CD4-positive, alpha-beta T cell treated with Interferon alpha-2 for 1 hour (primary cell): ENCODE measurements at regions not wholly inside any gene's neighbourhood (a gene's known extent, or its start where the extent isn't known, plus 50 kb on each side); places are given as distances from the start of the nearest gene placed in this dataset.
"Not testable (repeated sequence)": the region's sequence is repeated elsewhere in the genome, so short reads cannot be mapped to it uniquely, and the experiment has no call there.

Source experiments
- DNase-seq, 2 donors: peaks; one replicate each; pipeline ENCODE4 v3.0.0-alpha.2; 2020 to 2022

GRCh38 chr1:148432318-148432717 lies 50.8 kb downstream of the PPIAL4G start:
- DNase-seq = not testable (repeated sequence)

- not testable (repeated sequence) for DNase-seq
Measured at GRCh38 chr1:148429856-148430255, 53.2 kb downstream of the PPIAL4G start.

- DNase-seq = not testable (repeated sequence)
Measured at GRCh38 chr1:148426940-148427611, 56.0 kb downstream of the PPIAL4G start.

GRCh38 chr1:148426385-148426784 lies 56.7 kb downstream of the PPIAL4G start:
- DNase-seq = not testable (repeated sequence)

- DNase-seq = peak in 1 of 2 donors; percentile 5
Measured at GRCh38 chr1:148424143-148425003, 58.7 kb downstream of the PPIAL4G start.

- not testable (repeated sequence) for DNase-seq
Measured at GRCh38 chr1:148422921-148423320, 60.2 kb downstream of the PPIAL4G start.

DNA sequence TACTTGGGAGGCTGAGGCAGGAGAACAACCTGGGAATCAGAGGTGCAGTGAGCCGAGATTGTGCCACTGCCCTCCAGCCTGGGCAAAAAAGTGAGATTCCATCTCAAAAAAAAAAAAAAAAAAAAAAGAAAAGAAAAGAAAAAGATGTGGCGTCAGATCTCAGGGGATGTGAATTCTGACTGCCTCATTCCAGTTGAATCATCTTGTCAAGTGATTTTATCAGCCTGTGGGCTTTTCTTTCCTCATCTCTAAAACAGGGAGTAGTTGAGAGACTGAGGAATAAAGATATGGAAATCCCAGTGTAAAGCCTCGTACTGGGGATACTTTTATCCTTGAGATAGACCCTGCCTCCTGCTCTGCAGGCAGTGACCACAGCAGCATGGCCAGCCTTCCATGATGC lies 65.9 kb downstream of the PPIAL4G start:
- DNase-seq = not testable (repeated sequence)

GRCh38 chr1:148413385-148413784 lies 69.7 kb downstream of the PPIAL4G start:
- not testable (repeated sequence) for DNase-seq

- DNase-seq = not testable (repeated sequence)
Measured at GRCh38 chr1:148404786-148405568, 78.1 kb downstream of the PPIAL4G start.

- not testable (repeated sequence) for DNase-seq
Measured at GRCh38 chr1:148403925-148404324, 79.2 kb downstream of the PPIAL4G start.

DNA sequence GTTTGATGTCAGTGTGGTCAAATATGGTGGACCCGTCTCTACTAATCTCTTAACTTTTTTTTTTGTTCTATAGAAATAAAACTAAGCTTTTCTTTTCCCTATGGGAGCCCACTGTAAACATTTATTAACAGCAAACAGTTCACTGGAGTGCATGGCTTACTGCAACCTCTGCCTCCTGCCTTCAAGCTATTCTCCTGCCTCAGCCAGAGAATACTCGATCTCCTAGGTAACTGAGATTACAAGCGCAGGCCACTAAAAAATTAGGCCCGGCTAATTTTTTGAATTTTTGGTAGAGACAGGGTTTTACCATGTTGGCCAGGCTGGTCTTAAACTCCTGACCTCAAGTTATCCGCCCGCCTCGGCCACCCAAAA lies 80.0 kb downstream of the PPIAL4G start:
- DNase-seq = not testable (repeated sequence)

DNA sequence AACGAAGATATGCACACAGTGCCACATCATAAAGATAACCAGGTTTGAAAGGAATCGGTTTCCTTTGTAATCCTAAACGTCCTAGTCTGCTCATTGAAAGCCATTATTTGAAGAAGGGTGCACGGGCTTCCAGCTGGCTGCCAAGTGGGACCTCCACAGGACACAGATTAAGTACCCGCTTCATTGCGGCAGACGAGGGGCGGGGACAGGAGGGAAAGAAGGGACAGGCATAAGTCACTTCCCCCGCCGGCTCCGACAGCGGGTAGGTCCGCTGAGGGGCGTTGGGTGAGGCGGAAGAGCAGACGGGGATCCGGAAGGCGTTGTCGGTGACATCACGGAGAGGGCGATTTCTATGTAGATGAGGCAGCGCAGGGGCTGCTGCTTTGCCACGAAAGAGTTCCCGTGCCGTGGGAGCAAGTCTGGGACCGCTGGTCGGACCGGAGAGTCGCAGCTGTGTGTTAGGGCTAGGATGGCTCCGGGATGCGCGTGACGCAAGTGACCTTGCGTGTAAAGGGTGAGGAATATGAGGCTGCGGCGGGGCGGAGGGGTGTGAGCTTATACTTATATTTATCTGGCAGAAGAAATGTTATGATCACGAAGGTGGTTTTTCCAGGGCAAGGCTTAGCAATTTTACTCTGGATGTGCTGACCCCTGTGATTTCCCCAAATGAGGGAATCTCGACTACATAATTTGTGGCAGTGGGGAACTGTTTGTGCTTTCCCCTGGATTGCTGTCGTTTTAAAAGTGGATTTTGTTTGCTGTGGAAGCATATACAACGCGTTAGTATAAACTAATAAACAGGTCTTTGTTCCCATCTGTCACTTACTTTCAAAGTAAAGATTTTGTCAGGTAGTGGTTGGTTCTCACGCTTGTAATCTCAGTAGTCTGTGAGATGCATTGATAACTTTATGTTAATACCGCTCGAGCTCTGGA lies 80.7 kb downstream of the PPIAL4G start:
- peak; percentile 88 to 89 for DNase-seq

DNA sequence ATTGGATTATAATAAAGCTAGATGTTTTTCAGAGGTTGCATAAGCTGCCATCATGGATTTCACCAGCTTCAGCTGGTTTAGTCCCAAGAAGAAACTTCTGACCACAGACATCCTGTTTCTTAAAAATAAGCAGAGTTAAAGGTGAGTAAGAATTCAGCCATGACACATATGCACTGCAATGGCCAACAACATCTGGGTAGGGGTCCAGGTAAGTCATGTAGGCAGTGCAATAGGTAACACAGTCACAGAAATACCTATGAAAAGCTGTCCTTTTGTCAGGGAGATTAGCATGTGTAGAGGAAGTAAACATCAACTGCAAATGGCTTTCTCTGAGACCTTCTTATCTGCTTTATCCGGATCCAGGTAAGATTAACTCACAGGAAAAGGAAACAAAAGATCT lies 85.6 kb downstream of the PPIAL4G start:
- peak in 1 of 2 donors; percentile 36 for DNase-seq

DNA sequence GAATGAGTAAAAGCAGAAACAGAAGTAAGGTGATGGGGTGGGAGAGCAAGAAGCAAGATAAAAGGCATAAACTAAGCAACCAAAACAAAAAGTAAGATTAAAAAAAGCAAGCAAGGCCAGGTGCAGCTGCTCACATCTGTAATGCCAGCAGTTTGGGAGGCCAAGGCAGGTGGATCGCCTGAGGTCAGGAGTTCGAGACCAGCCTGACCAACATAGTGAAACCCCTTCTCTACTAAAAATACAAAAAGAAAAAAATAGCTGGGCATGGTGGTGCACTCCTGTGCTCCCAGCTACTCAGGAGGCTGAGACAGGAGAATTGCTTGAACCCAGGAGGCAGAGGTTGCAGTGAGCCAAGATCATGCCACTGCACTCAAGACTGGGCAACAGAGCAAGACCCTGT lies 90.6 kb downstream of the PPIAL4G start:
- DNase-seq = not testable (repeated sequence)

GRCh38 chr1:148391323-148391722 lies 91.8 kb downstream of the PPIAL4G start:
- not testable (repeated sequence) for DNase-seq

DNA sequence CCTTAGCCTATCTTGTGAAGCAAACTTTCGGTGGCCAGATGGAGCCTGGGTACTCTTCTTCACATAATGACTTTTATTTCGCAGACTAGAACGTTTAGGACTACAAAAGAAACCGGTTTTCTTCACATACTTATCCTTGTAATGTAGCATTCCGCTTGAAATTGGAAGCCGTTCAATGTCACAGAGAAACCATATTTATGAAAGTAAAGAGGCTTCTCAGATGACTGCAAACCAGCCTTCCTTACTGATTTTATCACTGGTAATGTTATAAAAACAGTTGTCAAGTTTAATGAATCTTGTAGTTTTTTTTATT lies 94.1 kb downstream of the PPIAL4G start:
- no peak for DNase-seq

DNA sequence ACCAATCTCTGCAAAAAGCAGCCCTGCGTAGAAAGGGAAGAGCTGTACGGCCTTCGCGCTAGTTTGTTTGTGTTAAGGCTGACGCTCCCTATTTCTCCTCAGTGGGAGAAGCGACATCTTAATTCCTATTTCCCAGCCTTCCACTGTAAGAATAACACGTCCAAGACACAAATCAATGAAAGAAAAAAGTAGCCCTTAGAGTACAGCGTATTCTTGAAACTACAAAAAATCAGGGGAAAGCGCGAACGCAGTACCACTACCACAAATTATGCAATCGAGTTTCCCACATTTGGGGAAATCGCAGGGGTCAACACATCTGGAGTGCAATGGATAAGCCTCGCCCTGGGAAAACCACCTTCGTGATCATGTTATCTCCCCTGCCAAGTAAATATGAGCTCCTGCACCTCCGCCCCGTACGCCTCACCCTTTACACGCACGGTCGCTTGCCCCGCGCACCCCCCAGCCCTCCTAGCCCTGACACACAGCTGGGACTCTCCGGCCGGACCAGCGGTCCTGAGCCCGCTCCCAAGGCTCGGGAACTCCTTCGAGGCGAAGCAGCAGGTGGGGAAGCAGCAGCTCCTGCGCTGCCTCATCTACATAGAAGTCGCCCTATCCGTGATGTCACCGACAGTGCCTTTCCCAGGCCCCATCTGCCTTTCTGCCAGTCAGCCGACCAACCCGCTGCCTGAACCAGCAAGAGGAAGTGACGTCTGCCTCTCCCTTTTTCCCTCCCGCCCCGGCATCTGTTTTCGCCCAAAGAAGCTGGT lies 94.7 kb downstream of the PPIAL4G start:
- DNase-seq = peak; percentile 91 to 92

DNA sequence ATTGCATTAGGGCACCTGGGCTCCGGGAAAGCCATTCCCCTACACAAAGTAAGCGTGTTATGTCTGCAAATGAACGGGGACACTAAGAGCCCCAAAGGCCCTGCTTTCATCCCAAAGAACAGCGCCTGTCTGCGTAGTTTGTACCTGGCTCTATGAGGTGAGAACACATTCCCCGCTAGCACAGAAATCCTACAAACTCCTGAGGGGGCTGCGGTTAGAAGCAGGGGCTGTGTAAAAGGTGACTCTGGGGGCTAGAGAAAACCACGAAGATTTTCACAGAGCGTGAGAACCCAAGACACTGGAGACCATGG lies 95.2 kb downstream of the PPIAL4G start:
- DNase-seq = not testable (repeated sequence)

DNA sequence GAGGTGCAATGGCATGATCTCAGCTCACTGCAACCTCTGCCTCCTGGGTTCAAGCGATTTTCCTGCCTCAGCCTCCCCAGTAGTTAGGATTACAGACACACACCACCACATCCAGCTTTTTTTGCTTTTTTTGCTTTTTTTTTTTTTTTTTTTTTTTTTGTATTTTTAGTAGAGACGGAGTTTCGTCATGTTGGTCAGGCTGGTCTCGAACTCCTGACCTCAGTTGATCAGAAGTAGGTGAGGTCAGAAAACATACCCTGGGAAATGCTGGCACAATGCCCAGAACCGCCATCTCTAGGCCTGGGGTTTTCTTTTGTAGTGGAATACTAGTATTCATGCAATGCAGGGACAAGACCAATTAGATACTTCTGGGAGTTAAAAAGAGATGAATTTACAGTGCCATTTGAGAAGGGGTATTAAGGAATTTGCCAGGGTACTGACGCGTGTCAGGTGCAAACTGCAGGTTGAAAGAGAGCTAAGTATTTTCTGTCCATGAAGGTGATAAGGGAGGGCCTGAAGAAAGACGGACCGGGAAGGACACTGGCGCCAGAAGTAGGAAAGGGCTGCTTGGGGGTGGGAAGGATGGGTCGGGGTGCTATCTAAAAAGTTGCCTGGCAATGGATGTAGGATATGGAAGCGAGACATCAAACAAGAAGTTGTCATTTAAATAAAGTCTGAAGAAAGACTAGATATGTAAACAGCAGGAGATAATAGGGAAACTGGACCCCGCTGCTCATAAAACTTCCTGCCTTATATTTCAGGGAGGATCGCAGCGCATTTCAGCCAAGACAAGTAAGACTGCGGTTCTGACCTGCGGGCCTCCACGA lies 95.8 kb downstream of the PPIAL4G start:
- DNase-seq = peak in 1 of 2 donors; percentile 24

DNA sequence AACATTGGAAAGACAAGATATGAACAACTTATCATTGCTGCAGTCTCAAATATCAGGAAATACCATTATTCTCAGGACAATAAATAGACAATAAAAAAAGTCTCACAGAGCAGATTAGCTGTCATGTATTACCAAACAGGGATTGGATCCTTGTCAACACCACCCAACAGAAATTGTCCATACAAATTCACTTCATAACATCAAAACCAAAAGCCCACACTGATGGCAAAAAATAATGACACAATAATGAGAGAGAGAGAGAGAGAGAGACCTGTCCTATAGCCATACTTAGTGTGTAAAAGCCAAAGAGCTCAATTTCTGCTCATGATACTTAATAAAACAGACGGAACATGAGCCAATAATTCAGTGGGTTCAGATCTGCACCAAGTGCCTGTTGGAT lies 96.5 kb downstream of the PPIAL4G start:
- no peak for DNase-seq

- DNase-seq = not testable (repeated sequence)
Measured at GRCh38 chr1:148386031-148386398, 97.1 kb downstream of the PPIAL4G start.
